HG03103 (cell line): ENCODE measurements at regions not wholly inside any gene's neighbourhood (a gene's known extent, or its start where the extent isn't known, plus 50 kb on each side); places are given as distances from the start of the nearest gene placed in this dataset.

Experiments
- ATAC-seq: cut with Tn5 transposase; IDR thresholded peaks from one replicate; pipeline ENCODE4 v1.9.1; 2021; ENCODE audit warnings: low read depth; ENCODE audit not compliant: unreplicated experiment

DNA sequence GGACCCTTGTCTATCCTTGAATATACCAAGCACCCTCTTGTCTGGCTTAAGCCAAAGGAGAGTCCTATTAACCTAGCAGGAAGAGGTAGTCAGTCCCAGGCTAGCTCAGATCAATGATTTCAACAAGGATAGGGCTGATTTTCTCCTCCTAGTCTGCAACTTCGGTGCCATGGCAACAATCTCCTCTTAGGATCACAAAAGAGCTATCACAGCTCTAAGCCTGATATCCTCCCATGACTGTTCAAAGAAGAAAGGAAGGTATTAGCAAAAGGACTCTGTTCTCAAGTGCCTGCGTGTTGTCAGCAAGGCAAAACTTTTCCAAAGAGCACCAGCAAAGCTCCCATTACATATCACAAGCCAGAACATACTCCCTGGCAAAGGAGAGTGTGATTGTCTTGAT, 58.7 kb upstream of the DDX18 start:
- ATAC-seq, result no peak

DNA sequence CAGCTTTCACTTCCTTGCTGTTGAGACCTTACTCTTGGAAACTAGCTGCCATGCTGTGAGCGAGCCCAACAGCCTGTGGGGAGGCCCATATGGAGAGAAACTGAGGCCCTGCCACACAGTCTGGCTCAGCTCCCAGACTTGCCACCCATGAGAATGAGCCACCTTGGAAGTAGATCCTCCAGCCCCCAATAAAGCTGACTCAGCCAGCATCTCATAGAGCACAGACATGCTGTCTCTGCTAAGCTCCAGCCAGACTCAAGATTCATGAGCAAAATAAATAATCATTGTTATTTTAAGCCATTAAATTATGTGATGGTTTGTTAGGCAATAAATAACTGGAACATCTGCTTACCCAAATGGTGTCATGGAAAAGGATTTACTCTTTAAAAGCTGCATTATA, 53.6 kb upstream of the DDX18 start:
- no peak for ATAC-seq

DNA sequence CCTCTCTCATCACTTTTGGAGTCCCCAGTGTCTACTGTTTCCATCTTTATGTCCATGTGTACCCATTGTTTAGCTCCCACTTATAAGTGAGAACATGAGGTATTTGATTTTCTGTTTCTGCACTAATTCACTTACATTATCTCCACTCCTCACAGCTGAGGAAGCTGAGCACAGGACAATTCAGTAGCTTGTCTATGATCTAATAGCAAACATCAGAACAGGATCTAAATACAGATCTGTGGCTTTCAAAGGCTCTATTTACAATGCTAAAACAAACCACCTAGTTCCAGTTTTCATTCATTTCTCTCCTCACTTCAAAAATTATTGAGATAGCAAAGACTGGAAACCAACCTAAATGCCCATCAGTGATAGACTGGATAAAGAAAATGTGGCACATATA, 52.0 kb upstream of the DDX18 start:
- no peak for ATAC-seq

DNA sequence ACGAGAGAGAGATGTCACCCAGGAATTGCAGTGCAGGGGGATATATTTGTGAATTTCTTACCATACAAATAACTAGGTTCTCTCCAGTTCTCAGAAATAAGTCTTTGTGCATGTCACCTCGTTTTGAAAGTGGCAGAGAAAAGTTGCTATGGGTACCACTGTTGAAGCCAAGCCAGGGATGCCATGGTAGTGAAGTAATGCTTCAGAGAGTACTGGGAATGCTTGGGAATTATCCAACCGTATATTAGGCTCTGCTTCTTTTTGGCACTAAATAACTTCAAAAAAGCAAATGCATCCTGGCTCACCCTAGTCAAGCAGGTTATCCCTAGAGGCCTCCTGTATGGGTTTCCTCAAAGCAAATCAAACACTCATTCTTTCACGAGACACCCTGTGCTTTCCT, 50.7 kb upstream of the DDX18 start:
- ATAC-seq, result no peak
